ENCODE measurements at regions not wholly inside any gene's neighbourhood (a gene's known extent, or its start where the extent isn't known, plus 50 kb on each side); places are given as distances from the start of the nearest gene placed in this dataset.

DNA sequence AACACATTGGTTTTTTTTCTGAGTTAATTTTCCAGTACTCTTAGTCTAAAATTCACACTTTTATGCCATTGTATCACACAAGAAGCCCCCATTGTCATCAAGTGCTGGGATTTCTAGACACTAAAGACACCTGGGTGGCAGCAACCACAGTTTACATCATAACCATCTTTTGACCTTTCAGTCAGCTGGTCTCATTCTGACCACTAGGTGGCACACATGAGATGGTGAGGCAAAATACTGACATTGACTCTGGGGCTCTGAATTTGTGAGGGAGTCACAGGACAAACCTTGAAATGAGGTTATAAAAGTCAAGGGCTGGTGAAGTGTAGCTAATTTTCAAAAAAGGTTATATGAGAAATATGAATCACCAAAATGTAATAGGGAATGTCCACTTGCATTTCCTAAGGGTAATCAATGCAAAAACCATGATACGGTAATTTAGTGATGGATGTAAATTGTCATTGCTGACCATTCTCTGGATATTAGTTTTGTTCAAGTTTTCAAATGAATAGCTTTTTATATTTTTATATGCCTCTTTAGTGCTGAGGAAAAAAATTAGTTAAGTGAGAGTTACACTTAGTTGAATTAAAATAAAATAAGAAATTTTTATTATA lies 229.4 kb downstream of the DMAC1 start:
- TF ChIP-seq, protein P1, sequence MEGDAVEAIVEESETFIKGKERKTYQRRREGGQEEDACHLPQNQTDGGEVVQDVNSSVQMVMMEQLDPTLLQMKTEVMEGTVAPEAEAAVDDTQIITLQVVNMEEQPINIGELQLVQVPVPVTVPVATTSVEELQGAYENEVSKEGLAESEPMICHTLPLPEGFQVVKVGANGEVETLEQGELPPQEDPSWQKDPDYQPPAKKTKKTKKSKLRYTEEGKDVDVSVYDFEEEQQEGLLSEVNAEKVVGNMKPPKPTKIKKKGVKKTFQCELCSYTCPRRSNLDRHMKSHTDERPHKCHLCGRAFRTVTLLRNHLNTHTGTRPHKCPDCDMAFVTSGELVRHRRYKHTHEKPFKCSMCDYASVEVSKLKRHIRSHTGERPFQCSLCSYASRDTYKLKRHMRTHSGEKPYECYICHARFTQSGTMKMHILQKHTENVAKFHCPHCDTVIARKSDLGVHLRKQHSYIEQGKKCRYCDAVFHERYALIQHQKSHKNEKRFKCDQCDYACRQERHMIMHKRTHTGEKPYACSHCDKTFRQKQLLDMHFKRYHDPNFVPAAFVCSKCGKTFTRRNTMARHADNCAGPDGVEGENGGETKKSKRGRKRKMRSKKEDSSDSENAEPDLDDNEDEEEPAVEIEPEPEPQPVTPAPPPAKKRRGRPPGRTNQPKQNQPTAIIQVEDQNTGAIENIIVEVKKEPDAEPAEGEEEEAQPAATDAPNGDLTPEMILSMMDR (IDR thresholded peaks at IDR 0.05; ENCODE audit: control extremely low read depth in 1 of 3, insufficient read depth in 1 of 3, low read depth in 1 of 3, low read length in 3 of 3): peak; percentile 25 to 92 (median 79)
- TF ChIP-seq RAD21 (IDR thresholded peaks at IDR 0.05 in 1 of 2, conservative IDR thresholded peaks at IDR 0.05 in 1 of 2; ENCODE audit: low read depth in 2 of 2, low read length in 2 of 2) (peak; percentile 88 to 89), TBP (IDR thresholded peaks at IDR 0.05; ENCODE audit: low read depth, low read length) (no peak), KDM5A (IDR thresholded peaks at IDR 0.05; ENCODE audit: low read length) (no peak), GABPA (IDR thresholded peaks at IDR 0.05; ENCODE audit: borderline replicate concordance, insufficient read depth, low read length) (no peak)
- Histone ChIP-seq H4K20me1 (replicated peaks in 1 of 2; ENCODE audit: control insufficient read depth in 1 of 2, insufficient read depth in 2 of 2, low read length in 2 of 2) (no peaks in the 10 kb centered on the region), H3K79me2 (ENCODE audit: control insufficient read depth in 1 of 2, insufficient read depth in 2 of 2, low read length in 2 of 2) (no peaks in the 10 kb centered on the region), H3K56ac (replicated peaks; ENCODE audit: insufficient read length, low read depth, low read length) (no peak overlapping the region), H2BK20ac (ENCODE audit: low read length) (no peak overlapping the region), H3K23me2 (ENCODE audit: low read depth, low read length) (no peaks in the 10 kb centered on the region), H3K27ac (ENCODE audit: low read depth, low read length) (no peak overlapping the region), H4K8ac (ENCODE audit: extremely low read depth, insufficient read depth, low read length) (no peak overlapping the region), H3K4me2 (ENCODE audit: insufficient read depth in 1 of 2, low read depth in 2 of 2, low read length in 2 of 2) (no peak overlapping the region), H2BK120ac (replicated peaks; ENCODE audit: low read depth, low read length) (no peak overlapping the region), H3K14ac (ENCODE audit: insufficient read length) (no peak overlapping the region), H3K9ac (replicated peaks in 1 of 4; ENCODE audit: extremely low read depth in 1 of 4, low read depth in 3 of 4, low read length in 3 of 4) (no peak overlapping the region), H3K36me3 (ENCODE audit: control insufficient read depth in 2 of 4, insufficient read depth in 4 of 4, low read length in 3 of 4) (no peaks in the 10 kb centered on the region), H3K18ac (ENCODE audit: extremely low read depth, low read length) (no peak overlapping the region), H3K23ac (ENCODE audit: insufficient read length) (no peak overlapping the region), H4K91ac (replicated peaks; ENCODE audit: insufficient read length, low read length) (no peak overlapping the region), H3K79me1 (ENCODE audit: low read depth, low read length) (no peaks in the 10 kb centered on the region), H3K4ac (replicated peaks; ENCODE audit: insufficient read length, low read depth, low read length) (no peak overlapping the region), H2BK5ac (ENCODE audit: low read depth, low read length) (no peak overlapping the region), H3K4me1 (replicated peaks in 1 of 4; ENCODE audit: control insufficient read depth in 3 of 4, insufficient read depth in 4 of 4, low read length in 3 of 4) (no peaks in the 10 kb centered on the region), H3K4me3 (ENCODE audit: extremely low read depth in 1 of 4, insufficient read depth in 2 of 4, low read depth in 3 of 4, low read length in 4 of 4) (no peak overlapping the region), H2BK15ac (ENCODE audit: low read length) (no peak overlapping the region), H4K5ac (ENCODE audit: insufficient read length, low read depth, low read length) (no peak overlapping the region), H2BK12ac (ENCODE audit: low read depth, low read length) (no peak overlapping the region), H2AK5ac (ENCODE audit: low read depth, low read length) (no peak overlapping the region), H2AFZ (ENCODE audit: low read length) (no peak overlapping the region), H3K27me3 (replicated peaks in 1 of 4; ENCODE audit: control insufficient read depth in 3 of 4, extremely low read depth in 1 of 4, insufficient read depth in 3 of 4, low read length in 3 of 4) (no peaks in the 10 kb centered on the region), H3K9me3 (ENCODE audit: insufficient read depth in 2 of 2, low read depth in 1 of 2, low read length in 1 of 2) (no peaks in the 10 kb centered on the region)
- WGBS, 2 experiments (ENCODE audit: extremely low coverage in 1 of 2, insufficient coverage in 1 of 2, insufficient read length in 1 of 2, insufficient replicate concordance in 2 of 2, low coverage in 1 of 2, low lambda C conversion rate in 2 of 2, missing lambda C conversion rate in 1 of 2): 90% methylated on average over 1 of the region's 1 CpG; no CpG with 5 or more reads in 1 of the 2 experiments
- POLR2A ChIA-PET (ENCODE audit: partially characterized antibody): no interaction called here
- CTCF ChIA-PET (ENCODE audit: partially characterized antibody): interaction anchor here (0.6 to 2.1 kb wide), 17 partner anchors 9 to 655 kb away, joined by 3 to 13 read pairs (median 4); no protein-coding TSS in a partner anchor
- DNase-seq (ENCODE audit: low read depth in 1 of 2, low spot score in 2 of 2) (peak in 1 of 2 experiments; percentile 76), FAIRE-seq (peak; percentile 92)

All from H1 (cell line).